IPS-15b (cell line): ENCODE measurements at regions not wholly inside any gene's neighbourhood (a gene's known extent, or its start where the extent isn't known, plus 50 kb on each side); places are given as distances from the start of the nearest gene placed in this dataset.

Source experiments
- H3K27me3 ChIP-seq: one replicate; pipeline ENCODE4 v1.6.1; 2013; ENCODE audit warnings: low read length; ENCODE audit not compliant: control insufficient read depth, insufficient read depth
- H3K36me3 ChIP-seq: one replicate; pipeline ENCODE4 v1.6.1; 2013; ENCODE audit warnings: low read length; ENCODE audit not compliant: control insufficient read depth, insufficient read depth
- H3K4me1 ChIP-seq: one replicate; pipeline ENCODE4 v1.6.1; 2013; ENCODE audit warnings: mild to moderate bottlenecking, low read length; ENCODE audit not compliant: control insufficient read depth, insufficient read depth
- H3K4me3 ChIP-seq: one replicate; pipeline ENCODE4 v1.5.1; 2013; ENCODE audit warnings: low read depth, low read length
- H3K9ac ChIP-seq: one replicate; pipeline ENCODE4 v1.6.1; 2013; ENCODE audit warnings: low read depth, mild to moderate bottlenecking, low read length
- H3K9me3 ChIP-seq: one replicate; pipeline ENCODE4 v1.6.1; 2013; ENCODE audit warnings: mild to moderate bottlenecking, low read length; ENCODE audit not compliant: control insufficient read depth, insufficient read depth

- H3K9me3 ChIP-seq, result no peaks in the 10 kb centered on the region
- no peak overlapping the region for H3K4me3 ChIP-seq
- H3K27me3 ChIP-seq, result no peaks in the 10 kb centered on the region
- no peaks in the 10 kb centered on the region for H3K4me1 ChIP-seq
- no peak overlapping the region for H3K9ac ChIP-seq
- no peaks in the 10 kb centered on the region for H3K36me3 ChIP-seq
Observed at GRCh38 chr2:180279581-180279980, 272.5 kb upstream of the CWC22 start.

GRCh38 chr2:180276733-180277132 is 269.6 kb upstream of the CWC22 start:
- no peaks in the 10 kb centered on the region for H3K27me3 ChIP-seq
- H3K4me3 ChIP-seq, result no peak overlapping the region
- H3K4me1 ChIP-seq, result no peaks in the 10 kb centered on the region
- no peaks in the 10 kb centered on the region for H3K9me3 ChIP-seq
- H3K36me3 ChIP-seq, result no peaks in the 10 kb centered on the region
- H3K9ac ChIP-seq, result no peak overlapping the region

GRCh38 chr2:180268006-180268405 is 260.9 kb upstream of the CWC22 start:
- H3K4me3 ChIP-seq, result no peak overlapping the region
- H3K9me3 ChIP-seq, result no peaks in the 10 kb centered on the region
- no peaks in the 10 kb centered on the region for H3K27me3 ChIP-seq
- no peak overlapping the region for H3K9ac ChIP-seq
- H3K4me1 ChIP-seq, result no peaks in the 10 kb centered on the region
- no peaks in the 10 kb centered on the region for H3K36me3 ChIP-seq

GRCh38 chr2:180261976-180262375 is 254.9 kb upstream of the CWC22 start:
- Histone ChIP-seq H3K36me3 (no peaks in the 10 kb centered on the region), H3K9ac (no peak overlapping the region), H3K27me3 (no peaks in the 10 kb centered on the region), H3K4me3 (no peak overlapping the region), H3K4me1 (no peaks in the 10 kb centered on the region), H3K9me3 (no peaks in the 10 kb centered on the region)

- Histone ChIP-seq H3K4me3 (no peak overlapping the region), H3K36me3 (no peaks in the 10 kb centered on the region), H3K9ac (no peak overlapping the region), H3K27me3 (no peaks in the 10 kb centered on the region), H3K9me3 (no peaks in the 10 kb centered on the region), H3K4me1 (no peaks in the 10 kb centered on the region)
Observed at GRCh38 chr2:180258579-180258978, 251.5 kb upstream of the CWC22 start.

GRCh38 chr2:180258041-180258537 is 251.0 kb upstream of the CWC22 start:
- Histone ChIP-seq H3K4me3 (no peak overlapping the region), H3K4me1 (no peaks in the 10 kb centered on the region), H3K36me3 (no peaks in the 10 kb centered on the region)

GRCh38 chr2:180257247-180257646 is 250.2 kb upstream of the CWC22 start:
- Histone ChIP-seq H3K9ac (no peak overlapping the region), H3K27me3 (no peaks in the 10 kb centered on the region), H3K4me1 (no peaks in the 10 kb centered on the region), H3K4me3 (no peak overlapping the region), H3K36me3 (no peaks in the 10 kb centered on the region), H3K9me3 (no peaks in the 10 kb centered on the region)

More at GRCh38 chr2:180258041-180258537, 251.0 kb upstream of the CWC22 start:
- Histone ChIP-seq H3K27me3 (no peaks in the 10 kb centered on the region), H3K9me3 (no peaks in the 10 kb centered on the region), H3K9ac (no peak overlapping the region)

- Histone ChIP-seq H3K9ac (no peak overlapping the region), H3K27me3 (no peaks in the 10 kb centered on the region), H3K36me3 (no peaks in the 10 kb centered on the region), H3K4me3 (no peak overlapping the region), H3K9me3 (no peaks in the 10 kb centered on the region), H3K4me1 (no peaks in the 10 kb centered on the region)
Observed at GRCh38 chr2:180255981-180256380, 248.9 kb upstream of the CWC22 start.

GRCh38 chr2:180254872-180255271 is 247.8 kb upstream of the CWC22 start:
- H3K36me3 ChIP-seq, result no peaks in the 10 kb centered on the region
- H3K4me3 ChIP-seq, result no peak overlapping the region
- no peaks in the 10 kb centered on the region for H3K9me3 ChIP-seq
- no peak overlapping the region for H3K9ac ChIP-seq
- H3K27me3 ChIP-seq, result no peaks in the 10 kb centered on the region
- H3K4me1 ChIP-seq, result no peaks in the 10 kb centered on the region

- no peaks in the 10 kb centered on the region for H3K9me3 ChIP-seq
- no peaks in the 10 kb centered on the region for H3K4me1 ChIP-seq
- no peak overlapping the region for H3K9ac ChIP-seq
- H3K27me3 ChIP-seq, result no peaks in the 10 kb centered on the region
- H3K4me3 ChIP-seq, result no peak overlapping the region
- no peaks in the 10 kb centered on the region for H3K36me3 ChIP-seq
Observed at GRCh38 chr2:180247658-180248057, 240.6 kb upstream of the CWC22 start.

GRCh38 chr2:180246268-180246667 is 239.2 kb upstream of the CWC22 start:
- Histone ChIP-seq H3K4me3 (no peak overlapping the region), H3K36me3 (no peaks in the 10 kb centered on the region), H3K4me1 (no peaks in the 10 kb centered on the region), H3K9ac (no peak overlapping the region), H3K27me3 (no peaks in the 10 kb centered on the region), H3K9me3 (no peaks in the 10 kb centered on the region)

GRCh38 chr2:180240774-180241173 is 233.7 kb upstream of the CWC22 start:
- no peak overlapping the region for H3K9ac ChIP-seq
- no peak overlapping the region for H3K4me3 ChIP-seq
- H3K4me1 ChIP-seq, result no peaks in the 10 kb centered on the region
- H3K9me3 ChIP-seq, result no peaks in the 10 kb centered on the region
- no peaks in the 10 kb centered on the region for H3K36me3 ChIP-seq
- H3K27me3 ChIP-seq, result no peaks in the 10 kb centered on the region

GRCh38 chr2:180238729-180239128 is 231.6 kb upstream of the CWC22 start:
- H3K4me1 ChIP-seq, result no peaks in the 10 kb centered on the region
- H3K4me3 ChIP-seq, result no peak overlapping the region
- H3K27me3 ChIP-seq, result no peaks in the 10 kb centered on the region
- H3K36me3 ChIP-seq, result no peaks in the 10 kb centered on the region
- H3K9ac ChIP-seq, result no peak overlapping the region
- no peaks in the 10 kb centered on the region for H3K9me3 ChIP-seq
